ENCODE measurements at regions not wholly inside any gene's neighbourhood (a gene's known extent, or its start where the extent isn't known, plus 50 kb on each side); places are given as distances from the start of the nearest gene placed in this dataset.

DNA sequence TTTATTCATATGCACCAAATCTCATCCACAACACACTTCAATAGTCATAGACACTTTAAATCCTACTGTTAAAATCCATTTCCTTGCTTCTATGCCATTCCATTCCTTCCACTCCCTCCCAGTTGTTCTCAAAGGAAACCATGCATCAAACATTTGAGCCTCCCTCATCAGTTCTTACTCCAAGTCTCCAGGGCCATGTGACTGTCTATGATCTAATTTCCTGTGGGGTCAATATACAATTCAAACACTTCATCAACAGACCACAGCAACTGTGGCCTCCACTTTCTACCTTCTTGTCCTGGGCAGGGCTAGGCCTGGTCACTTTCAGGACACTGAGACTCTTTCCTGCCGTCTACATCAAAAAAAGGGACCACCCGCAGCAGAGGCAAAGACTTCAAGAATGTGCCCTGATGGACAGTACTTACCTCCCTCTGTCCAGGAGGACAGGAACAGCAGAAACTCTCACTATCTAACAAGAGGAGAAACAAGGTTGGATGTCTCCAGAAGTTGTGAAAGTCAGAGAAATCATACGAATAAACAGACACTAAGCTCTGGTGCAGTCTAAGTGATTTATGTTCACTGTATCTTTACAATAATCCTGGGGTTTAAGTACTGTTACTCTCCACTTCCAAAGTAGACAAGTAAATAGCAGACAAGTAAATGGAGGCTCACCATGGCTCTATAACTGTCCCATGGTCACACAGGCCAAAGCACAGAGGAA, 160.2 kb downstream of the QRSL1 start:
- Mint-ChIP-seq H3K4me1 (peaks cover 10% of the 10 kb centered on the region), H3K36me3 (no peaks in the 10 kb centered on the region), H3K9me3 (no peaks in the 10 kb centered on the region), H3K27ac (peak overlapping the region; percentile 70), H3K27me3 (ENCODE audit: insufficient read depth, low read depth) (peaks cover 6% of the 10 kb centered on the region), H3K4me3 (no peak overlapping the region)
- no peak overlapping the region for H3K27ac ChIP-seq
- H3F3A ChIP-seq (ENCODE audit: low read depth) = no peaks in the 10 kb centered on the region
- no peaks in the 10 kb centered on the region for H4K20me1 ChIP-seq (ENCODE audit: low read depth)
- no peaks in the 10 kb centered on the region for H3K9me3 ChIP-seq (ENCODE audit: low read depth)
- no peak for TF ChIP-seq EZH2 (IDR thresholded peaks at IDR 0.05)
- DNase-seq (ENCODE audit: low spot score) = no peak
- no peak overlapping the region for H3K4me3 ChIP-seq
- H3K4me2 ChIP-seq = no peak overlapping the region
- no peak overlapping the region for H2AFZ ChIP-seq (replicated peaks)
- H3K4me1 ChIP-seq = no peaks in the 10 kb centered on the region
- no peaks in the 10 kb centered on the region for H3K79me2 ChIP-seq (ENCODE audit: low read depth)
- no peaks in the 10 kb centered on the region for H3K36me3 ChIP-seq
- no peak overlapping the region for H3K9ac ChIP-seq
- H3K27me3 ChIP-seq = no peaks in the 10 kb centered on the region

DNA sequence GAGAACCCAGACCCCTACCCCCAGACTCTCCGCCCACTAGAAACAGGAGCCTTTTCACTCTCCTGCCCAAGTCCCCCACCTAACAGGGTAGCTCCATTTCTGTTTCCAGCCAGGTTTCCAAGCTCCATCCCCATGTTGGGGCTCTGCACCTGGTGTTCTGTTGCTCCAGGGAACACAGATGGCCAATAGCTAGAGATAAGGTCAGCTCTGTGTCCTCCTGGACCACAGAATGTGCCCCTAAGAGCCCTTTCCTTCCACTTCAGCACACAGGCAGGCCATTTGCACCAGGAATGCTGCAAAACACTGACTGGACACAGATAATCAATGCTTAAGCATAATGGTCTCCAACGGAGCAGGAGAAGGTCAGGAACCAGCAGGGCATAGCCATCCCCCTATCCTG, 159.4 kb downstream of the QRSL1 start:
- Mint-ChIP-seq H3K27ac (no peak overlapping the region), H3K4me1 (peaks cover 10% of the 10 kb centered on the region), H3K9me3 (no peaks in the 10 kb centered on the region), H3K27me3 (ENCODE audit: insufficient read depth, low read depth) (peaks cover 6% of the 10 kb centered on the region), H3K4me3 (no peak overlapping the region), H3K36me3 (no peaks in the 10 kb centered on the region)
- Histone ChIP-seq H3K4me2 (no peak overlapping the region), H3K79me2 (ENCODE audit: low read depth) (no peaks in the 10 kb centered on the region), H3K27ac (no peak overlapping the region), H2AFZ (replicated peaks) (no peak overlapping the region), H3K27me3 (no peaks in the 10 kb centered on the region), H3K4me3 (no peak overlapping the region), H3K4me1 (no peaks in the 10 kb centered on the region), H4K20me1 (ENCODE audit: low read depth) (no peaks in the 10 kb centered on the region), H3K9ac (no peak overlapping the region), H3F3A (ENCODE audit: low read depth) (no peaks in the 10 kb centered on the region), H3K36me3 (no peaks in the 10 kb centered on the region), H3K9me3 (ENCODE audit: low read depth) (no peaks in the 10 kb centered on the region)
- peak; percentile 6 for DNase-seq (ENCODE audit: low spot score)
- TF ChIP-seq EZH2phosphoT487 (IDR thresholded peaks at IDR 0.05) = no peak
- no peak for TF ChIP-seq EZH2 (IDR thresholded peaks at IDR 0.05)
- TF ChIP-seq, protein P1, sequence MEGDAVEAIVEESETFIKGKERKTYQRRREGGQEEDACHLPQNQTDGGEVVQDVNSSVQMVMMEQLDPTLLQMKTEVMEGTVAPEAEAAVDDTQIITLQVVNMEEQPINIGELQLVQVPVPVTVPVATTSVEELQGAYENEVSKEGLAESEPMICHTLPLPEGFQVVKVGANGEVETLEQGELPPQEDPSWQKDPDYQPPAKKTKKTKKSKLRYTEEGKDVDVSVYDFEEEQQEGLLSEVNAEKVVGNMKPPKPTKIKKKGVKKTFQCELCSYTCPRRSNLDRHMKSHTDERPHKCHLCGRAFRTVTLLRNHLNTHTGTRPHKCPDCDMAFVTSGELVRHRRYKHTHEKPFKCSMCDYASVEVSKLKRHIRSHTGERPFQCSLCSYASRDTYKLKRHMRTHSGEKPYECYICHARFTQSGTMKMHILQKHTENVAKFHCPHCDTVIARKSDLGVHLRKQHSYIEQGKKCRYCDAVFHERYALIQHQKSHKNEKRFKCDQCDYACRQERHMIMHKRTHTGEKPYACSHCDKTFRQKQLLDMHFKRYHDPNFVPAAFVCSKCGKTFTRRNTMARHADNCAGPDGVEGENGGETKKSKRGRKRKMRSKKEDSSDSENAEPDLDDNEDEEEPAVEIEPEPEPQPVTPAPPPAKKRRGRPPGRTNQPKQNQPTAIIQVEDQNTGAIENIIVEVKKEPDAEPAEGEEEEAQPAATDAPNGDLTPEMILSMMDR (IDR thresholded peaks at IDR 0.05) = no peak

DNA sequence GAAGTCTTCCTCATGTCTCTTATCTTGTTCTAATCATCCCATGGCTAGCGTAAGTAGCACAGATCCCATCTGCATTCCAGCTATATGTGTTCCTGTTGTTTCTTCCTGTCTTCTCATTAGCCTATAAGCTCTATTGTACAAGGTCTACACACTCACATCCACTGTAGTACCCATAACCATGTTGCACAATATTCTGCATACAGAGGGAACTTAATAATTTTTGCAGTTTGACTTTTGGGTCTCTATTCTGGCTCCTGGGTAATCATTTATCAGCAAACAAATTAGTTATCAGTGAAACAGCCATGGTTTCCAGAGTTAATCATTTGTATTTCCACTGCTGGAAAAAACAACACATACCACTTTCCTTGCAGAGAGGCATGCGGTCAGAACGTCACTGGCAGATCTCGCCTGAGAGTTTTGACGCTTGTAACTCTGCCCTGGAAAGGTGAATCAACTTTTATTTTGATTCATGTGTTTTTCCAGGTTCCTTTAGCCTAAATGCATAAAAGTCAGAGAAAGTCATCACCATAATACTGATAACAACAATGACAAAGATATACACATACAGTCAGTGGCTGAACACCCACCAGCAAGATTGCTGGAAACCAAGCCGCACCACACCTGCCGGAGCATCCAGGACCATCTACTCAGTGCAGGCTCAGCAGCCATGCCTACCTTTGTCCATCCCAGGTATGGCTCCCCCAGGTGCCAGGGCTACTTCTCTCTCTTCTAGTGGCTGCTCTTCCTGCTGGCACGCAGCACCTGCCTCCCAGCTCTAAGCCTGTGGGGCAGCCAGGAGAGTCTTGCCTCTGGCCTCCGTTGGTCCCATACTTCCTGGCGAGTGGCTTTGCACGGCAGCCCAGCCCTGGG, 158.2 kb downstream of the QRSL1 start:
- no peaks in the 10 kb centered on the region for H3K4me1 ChIP-seq
- no peak overlapping the region for H3K4me2 ChIP-seq
- H3K36me3 Mint-ChIP-seq = no peaks in the 10 kb centered on the region
- no peak overlapping the region for H2AFZ ChIP-seq (replicated peaks)
- H3K27me3 ChIP-seq = no peaks in the 10 kb centered on the region
- H3K9me3 Mint-ChIP-seq = no peaks in the 10 kb centered on the region
- H3K27me3 Mint-ChIP-seq (ENCODE audit: insufficient read depth, low read depth) = peaks cover 6% of the 10 kb centered on the region
- no peak overlapping the region for H3K27ac Mint-ChIP-seq
- H3K27ac ChIP-seq = no peak overlapping the region
- H3F3A ChIP-seq (ENCODE audit: low read depth) = no peaks in the 10 kb centered on the region
- TF ChIP-seq, protein P1 (IDR thresholded peaks at IDR 0.05) = no peak
- TF ChIP-seq EZH2phosphoT487 (IDR thresholded peaks at IDR 0.05) (no peak), EZH2 (IDR thresholded peaks at IDR 0.05) (no peak)
- peaks cover 10% of the 10 kb centered on the region for H3K4me1 Mint-ChIP-seq
- no peak overlapping the region for H3K9ac ChIP-seq
- H3K36me3 ChIP-seq = no peaks in the 10 kb centered on the region
- no peaks in the 10 kb centered on the region for H3K9me3 ChIP-seq (ENCODE audit: low read depth)
- H3K4me3 Mint-ChIP-seq = no peak overlapping the region
- no peak overlapping the region for H3K4me3 ChIP-seq
- H3K79me2 ChIP-seq (ENCODE audit: low read depth) = no peaks in the 10 kb centered on the region
- no peak for DNase-seq (ENCODE audit: low spot score)
- no peaks in the 10 kb centered on the region for H4K20me1 ChIP-seq (ENCODE audit: low read depth)

All from neural progenitor cell (in vitro differentiated cells).